NCI-H82 (cell line): ENCODE measurements at regions not wholly inside any gene's neighbourhood (a gene's known extent, or its start where the extent isn't known, plus 50 kb on each side); places are given as distances from the start of the nearest gene placed in this dataset.

Source experiments
- DNase-seq: peaks from one replicate; lab custom pipeline; 2025; lab: John Stamatoyannopoulos, UW

- no peak for DNase-seq
Observed at GRCh38 chr6:170082531-170083187, 208.2 kb downstream of the DLL1 start.

DNA sequence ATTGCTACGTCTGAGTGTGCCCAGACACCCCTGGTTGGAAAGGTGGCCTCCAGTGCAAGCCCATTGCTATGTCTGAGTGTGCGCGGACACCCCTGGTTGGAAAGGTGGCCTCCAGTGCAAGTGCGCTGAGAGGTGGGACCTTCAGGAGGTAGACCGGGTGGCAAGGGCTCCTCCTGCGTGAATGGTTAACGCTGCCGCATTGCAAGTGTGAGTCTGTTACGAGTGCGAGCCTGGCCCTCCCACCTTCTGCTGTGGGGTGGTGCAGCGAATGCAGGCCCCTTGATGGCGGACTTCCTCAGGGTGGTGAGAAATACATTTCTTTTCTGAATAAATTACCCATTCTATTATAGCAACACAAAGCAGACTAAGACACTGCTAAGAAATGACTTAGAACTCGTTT lies 208.8 kb downstream of the DLL1 start:
- DNase-seq: no peak

GRCh38 chr6:170081556-170081955 lies 209.3 kb downstream of the DLL1 start:
- DNase-seq: no peak

DNA sequence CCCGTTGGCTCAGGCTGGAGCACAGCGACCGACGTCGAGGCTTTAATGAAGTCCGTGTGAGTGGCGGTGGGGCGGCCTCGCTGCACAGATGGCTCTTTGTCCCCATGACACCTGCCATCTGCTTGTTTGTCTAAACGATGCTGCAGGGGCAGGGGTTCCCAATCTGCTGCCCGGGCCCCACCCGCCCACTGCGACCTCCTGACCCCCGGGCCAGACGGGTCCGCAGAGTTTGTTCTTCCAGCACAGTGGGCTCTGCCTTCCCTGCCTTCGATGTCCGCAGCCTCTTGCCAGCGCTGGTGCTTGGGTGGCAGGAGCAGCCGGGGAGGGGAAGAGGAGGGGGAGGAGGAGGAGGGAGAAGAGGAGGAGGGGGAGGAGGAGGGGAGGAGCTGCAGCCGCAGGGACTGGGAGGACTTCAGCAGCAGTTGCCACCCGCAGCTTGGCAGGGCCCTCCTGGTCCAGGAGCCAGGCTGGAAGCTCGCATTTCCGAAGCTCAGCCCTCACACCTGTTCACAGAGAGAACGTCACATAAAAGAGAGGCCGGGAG lies 210.0 kb downstream of the DLL1 start:
- DNase-seq: peak; percentile 91

- no peak for DNase-seq
Observed at GRCh38 chr6:170080169-170080827, 210.6 kb downstream of the DLL1 start.

DNA sequence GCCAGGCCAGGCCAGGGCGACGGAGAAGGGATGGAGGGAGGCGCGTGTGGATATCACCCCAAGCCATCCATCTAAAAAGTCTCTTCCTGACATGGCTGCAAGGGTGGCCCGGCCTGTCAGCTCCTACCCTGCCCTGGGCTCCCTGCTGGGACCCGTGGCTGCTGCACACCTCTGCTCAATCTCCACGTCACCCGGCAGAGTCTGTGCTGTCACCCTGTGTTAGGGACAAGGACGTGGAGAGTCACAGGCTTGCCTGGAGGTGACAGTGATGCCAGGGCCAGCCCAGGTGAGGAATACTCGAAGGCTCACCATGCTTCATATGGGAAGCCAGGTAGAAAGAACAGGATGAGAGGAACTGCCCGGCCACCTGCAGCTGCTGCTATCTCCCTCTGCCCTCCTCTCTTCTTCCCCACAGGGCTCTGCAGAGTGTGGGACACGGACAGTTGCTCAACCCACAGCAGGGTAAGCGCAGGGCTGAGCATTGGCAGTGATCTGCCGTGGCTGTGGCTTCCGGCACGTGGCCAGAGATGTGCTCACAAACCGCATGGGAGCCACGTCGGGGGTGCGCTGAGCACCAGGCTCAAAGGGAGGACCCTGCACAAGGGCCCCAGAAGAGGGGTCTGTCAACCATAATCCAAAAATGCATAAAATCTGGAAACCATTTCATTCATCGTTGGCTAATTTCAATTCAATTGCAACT lies 214.3 kb downstream of the DLL1 start:
- DNase-seq: no peak

GRCh38 chr6:170075659-170076223 lies 215.1 kb downstream of the DLL1 start:
- DNase-seq: no peak

DNA sequence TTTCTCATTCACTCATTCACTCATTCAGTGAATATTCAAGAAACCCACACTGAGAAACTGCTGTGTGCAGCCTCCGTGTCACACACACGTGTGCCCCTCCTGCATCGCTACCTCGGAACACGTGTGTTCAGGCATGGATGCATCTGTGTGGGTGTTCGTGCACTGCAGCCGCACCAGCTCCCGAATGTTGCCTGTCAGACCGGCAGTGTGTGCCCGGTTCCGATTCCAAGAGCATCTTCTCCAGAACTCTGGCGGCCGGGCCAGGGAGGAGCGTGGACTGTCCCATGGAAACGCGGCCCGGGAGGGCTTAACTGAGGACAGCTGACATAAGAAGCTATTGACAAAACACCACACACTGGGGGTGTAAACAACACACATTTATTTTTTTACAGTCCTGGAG lies 216.0 kb downstream of the DLL1 start:
- no peak for DNase-seq

GRCh38 chr6:170074435-170074834 lies 216.4 kb downstream of the DLL1 start:
- DNase-seq: no peak

DNA sequence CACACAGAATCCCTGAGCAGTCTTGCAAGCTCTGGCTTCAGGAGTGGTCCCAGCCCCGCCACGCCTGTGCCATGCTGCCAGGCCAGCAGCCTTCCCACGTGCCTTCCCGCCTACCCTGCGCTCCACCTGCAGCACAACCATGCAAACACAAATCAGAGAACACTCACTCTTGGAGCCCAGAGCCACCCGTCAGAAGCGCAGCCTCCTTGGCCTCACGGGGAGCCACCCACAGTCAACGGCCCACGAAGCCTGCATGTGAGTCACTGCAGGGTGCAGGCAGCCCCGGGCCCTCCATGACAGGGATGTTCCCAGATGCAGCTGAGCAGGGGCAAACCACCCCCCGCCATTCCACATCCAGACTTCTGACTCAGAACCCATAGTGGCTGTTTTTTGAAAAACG lies 217.0 kb downstream of the DLL1 start:
- DNase-seq: no peak

DNA sequence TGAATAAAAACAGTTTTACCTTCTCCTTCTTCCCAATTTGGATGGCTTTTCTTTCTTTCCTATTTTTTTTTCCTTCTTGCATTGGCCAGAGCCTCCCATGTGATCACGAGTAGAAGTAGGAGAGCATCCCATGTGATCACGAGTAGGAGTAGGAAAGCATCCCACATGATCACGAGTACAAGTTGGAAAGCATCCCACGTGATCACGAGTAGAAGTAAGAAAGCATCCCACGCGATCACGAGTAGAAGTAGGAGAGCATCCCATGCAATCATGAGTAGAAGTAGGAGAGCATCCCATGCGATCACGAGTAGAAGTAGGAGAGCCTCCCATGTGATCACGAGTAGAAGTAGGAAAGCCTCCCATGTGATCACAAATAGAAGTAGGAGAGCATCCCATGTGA lies 218.6 kb downstream of the DLL1 start:
- DNase-seq: no peak

GRCh38 chr6:170069611-170070010 lies 221.3 kb downstream of the DLL1 start:
- no peak for DNase-seq

DNA sequence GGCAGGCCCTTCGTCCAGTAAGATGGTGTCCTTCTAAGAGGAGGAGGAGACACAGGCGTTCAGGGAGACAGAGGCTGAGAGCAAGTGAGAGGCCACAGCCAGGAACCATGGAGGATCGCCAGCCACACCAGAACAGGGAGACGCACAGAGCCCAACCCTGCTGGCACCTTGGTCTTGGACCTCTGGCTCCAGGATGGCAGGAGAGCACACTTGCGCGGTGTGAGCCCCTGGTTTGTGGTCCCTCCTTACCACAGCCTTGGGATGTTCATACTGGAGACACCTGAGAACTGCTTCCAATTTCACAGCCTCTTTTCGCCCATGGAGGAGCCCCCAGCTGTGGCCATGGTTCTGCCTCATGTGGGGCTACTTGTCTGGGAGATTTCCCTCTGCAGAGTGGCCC lies 222.4 kb downstream of the DLL1 start:
- DNase-seq: no peak

GRCh38 chr6:170067923-170068360 lies 222.9 kb downstream of the DLL1 start:
- DNase-seq: no peak

DNA sequence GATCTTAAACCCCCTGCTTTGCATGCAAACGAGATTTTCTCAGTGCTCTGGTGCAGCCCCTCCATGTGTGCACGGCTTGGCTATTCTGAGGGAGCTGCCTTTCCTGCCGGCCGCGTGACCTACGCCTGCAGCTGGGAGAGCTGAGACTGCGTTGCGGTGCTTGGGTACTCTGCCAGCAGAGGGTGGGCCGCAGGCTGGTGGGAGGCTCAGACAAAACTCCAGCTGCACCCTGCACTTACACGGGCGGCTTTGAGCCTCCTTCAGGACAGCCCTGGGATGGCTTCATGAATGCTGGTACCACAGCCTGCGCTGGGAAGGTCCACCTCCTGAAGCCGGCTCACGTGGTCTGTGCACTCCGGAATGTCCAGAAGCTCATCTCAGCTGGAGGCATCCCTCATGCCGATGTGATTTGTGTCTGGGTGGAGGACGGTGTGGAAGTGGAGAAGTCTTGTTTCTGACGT lies 223.7 kb downstream of the DLL1 start:
- peak; percentile 86 for DNase-seq

- DNase-seq: no peak
Observed at GRCh38 chr6:170066679-170067078, 224.2 kb downstream of the DLL1 start.

DNA sequence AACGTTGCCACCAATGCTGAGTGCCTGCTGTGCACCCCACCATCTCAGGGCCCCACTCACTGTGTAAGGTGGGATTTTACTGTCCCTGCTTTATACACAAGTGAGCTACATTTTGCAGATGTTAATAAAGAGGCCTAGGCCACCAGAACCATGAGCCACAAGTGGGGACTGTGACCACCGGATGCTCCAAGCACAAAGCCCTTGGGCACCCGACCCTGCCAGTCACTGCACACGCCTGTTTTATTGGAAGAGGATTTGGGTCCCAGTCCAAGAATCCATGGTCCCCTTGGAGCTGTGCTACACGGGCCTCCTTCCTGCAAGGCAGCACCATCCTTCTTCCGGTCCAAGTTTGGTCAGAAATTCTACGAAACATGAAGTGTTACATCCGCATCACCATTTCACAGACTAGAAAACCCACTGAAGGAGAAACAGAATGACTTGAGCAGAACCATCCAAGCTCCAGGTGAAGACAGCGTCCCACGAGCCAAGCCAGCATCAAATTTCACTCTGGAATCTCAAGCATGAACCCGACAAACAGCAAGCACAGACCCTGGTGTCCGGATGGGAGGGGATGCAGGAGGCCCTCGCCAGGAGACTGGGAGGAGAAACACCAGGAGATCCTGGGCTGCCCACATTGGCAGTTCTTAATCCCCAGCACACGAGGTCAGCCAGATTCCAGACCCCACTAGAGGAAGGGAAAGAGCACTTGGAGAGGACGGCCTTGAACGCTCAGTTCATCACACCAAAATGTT lies 226.9 kb downstream of the DLL1 start:
- no peak for DNase-seq

DNA sequence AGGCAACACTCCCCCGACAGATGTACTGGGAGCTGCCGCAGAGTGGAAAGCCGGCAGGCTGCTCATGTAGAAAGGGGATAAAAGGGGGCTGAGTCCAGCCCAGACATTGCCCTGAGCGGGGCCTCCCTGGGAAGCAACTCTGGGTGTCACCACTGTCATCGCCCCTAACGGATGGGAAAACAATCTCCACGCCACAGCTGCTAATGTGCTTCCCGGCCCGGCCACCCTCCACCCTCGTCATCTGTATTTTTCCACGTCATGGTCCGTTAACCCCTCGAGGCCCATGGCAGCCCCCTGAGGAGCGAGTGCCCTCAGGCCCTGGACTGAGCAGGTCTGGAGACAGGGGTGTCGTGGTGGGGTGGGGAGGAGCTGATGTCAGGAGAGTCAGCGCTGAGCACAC lies 227.4 kb downstream of the DLL1 start:
- DNase-seq: no peak

DNA sequence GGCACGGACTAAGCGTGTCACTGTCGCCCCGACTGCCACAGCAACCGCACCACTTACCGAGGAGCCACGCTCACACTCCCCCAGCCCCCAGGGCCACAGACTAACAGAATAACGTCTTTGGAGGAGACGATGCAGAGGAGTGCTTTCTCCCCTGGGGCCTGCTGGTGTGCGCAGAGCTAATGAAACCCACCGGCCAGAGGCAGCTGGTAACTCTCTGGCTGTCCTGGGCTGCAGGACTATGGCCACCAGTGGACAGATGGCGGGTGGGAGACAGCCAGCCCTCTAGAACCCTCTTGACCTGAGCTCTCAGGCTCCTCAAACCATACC lies 228.0 kb downstream of the DLL1 start:
- DNase-seq: no peak

DNA sequence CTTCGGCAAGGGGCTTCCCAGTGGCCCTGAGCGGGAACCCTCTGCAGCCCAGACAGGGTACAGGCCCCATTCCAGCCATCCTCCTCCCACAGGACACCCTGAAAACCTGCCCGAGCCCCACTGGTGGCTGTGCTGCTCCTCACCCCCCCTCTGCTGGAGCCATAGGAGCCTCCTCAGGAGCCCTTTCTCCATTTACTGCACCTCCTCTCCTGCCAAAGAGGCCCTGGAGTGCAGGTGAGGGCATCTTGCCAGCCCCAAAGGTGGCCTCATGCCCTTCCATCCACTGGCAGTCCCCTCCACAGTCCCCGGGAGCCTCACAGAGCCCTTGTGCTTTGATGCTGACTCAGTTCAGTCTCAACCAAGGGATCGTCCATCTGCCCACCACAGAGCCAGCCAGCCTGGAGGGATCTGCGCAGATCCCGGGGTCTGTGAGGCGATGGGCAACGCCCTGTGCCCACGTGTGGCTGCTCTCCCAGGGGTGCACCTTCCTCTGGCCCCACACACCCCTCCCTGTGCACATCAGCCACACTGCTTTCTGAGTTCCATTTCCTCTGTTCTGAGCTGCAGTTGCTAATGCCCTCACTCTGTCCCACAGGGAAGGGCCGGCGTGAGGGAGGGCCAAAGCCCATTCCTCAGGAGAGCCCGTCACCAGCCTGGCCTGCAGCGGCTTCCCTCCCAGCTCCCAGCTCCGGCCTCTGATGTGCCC lies 228.5 kb downstream of the DLL1 start:
- no peak for DNase-seq

DNA sequence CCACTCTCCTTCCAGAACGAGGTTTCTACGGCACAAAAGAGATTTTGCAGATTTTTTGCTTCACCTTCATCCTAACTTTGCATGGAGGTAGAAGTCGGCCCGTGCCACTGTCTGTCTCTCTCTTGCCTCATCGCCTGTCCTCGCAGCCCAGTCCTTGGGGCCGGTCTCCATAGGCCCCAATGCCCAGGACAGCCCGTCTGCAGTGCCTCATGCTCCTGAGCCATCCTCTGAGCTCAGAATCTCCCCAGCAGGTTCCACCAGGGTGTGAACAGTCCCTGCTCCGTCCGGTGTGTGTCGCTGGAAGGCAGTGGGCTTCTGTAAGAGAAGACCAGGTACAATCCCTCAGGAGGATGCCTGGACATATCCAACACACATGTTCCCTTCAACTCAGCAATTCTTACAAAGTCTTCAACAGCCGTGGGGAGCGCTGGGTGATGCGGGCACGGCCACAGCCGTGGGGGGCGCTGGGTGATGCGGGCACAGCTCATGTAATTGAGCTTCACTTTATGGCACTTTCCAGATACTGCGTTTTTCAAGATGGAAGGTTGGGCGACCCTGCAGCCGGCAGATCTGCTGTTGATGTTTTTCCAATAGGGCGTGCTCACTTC lies 231.9 kb downstream of the DLL1 start:
- DNase-seq: no peak
